ENCODE measurements at regions not wholly inside any gene's neighbourhood (a gene's known extent, or its start where the extent isn't known, plus 50 kb on each side); places are given as distances from the start of the nearest gene placed in this dataset.
A peak's percentile ranks its signal among the peaks of the same experiment; 100 is the strongest.

DNA sequence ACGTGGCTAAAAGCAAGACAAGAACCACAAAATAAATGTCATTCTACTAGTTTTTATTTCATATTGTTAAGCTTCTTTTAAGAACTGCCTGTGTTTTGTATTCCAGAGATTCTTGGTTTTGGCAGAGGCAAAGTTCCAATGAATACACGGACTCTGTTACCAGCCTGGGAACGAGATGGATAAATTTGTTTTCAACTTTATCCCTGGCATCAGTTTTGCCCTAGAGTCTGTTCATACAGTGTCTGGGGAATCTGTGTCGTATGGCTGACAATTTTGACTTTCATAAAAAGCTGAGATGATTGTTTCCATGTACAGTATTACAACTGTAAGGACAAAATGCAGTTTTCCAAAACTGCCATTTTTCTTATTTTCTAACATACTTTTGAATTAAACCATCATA is 327.6 kb downstream of the TBC1D4 start:
- H3K36me3 Mint-ChIP-seq, result no peaks in the 10 kb centered on the region
- Histone ChIP-seq H3K9me3 (ENCODE audit: control insufficient read depth, insufficient read depth, low read length) (no peaks in the 10 kb centered on the region), H3K27ac (ENCODE audit: low read length) (no peak overlapping the region), H3K4me1 (ENCODE audit: control insufficient read depth, insufficient read depth, low read length) (no peaks in the 10 kb centered on the region), H3K36me3 (ENCODE audit: control insufficient read depth, insufficient read depth, low read length) (no peaks in the 10 kb centered on the region), H3K27me3 (ENCODE audit: control insufficient read depth, insufficient read depth, low read length) (peaks cover 2% of the 10 kb centered on the region), H3K4me3 (ENCODE audit: low read length) (no peak overlapping the region)
- ATAC-seq (no peak), DNase-seq (no peak)
- intact Hi-C loops (cut with micrococcal nuclease), result no loop called here
- TF ChIP-seq, protein P1, sequence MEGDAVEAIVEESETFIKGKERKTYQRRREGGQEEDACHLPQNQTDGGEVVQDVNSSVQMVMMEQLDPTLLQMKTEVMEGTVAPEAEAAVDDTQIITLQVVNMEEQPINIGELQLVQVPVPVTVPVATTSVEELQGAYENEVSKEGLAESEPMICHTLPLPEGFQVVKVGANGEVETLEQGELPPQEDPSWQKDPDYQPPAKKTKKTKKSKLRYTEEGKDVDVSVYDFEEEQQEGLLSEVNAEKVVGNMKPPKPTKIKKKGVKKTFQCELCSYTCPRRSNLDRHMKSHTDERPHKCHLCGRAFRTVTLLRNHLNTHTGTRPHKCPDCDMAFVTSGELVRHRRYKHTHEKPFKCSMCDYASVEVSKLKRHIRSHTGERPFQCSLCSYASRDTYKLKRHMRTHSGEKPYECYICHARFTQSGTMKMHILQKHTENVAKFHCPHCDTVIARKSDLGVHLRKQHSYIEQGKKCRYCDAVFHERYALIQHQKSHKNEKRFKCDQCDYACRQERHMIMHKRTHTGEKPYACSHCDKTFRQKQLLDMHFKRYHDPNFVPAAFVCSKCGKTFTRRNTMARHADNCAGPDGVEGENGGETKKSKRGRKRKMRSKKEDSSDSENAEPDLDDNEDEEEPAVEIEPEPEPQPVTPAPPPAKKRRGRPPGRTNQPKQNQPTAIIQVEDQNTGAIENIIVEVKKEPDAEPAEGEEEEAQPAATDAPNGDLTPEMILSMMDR (IDR thresholded peaks at IDR 0.05), result no peak
- H3K27ac Mint-ChIP-seq, result no peak overlapping the region
- peaks cover 0 to 15% of the 10 kb centered on the region in 2 donors for H3K9me3 Mint-ChIP-seq
- no peak overlapping the region for H3K4me3 Mint-ChIP-seq
- H3K4me1 Mint-ChIP-seq, result no peaks in the 10 kb centered on the region
- H3K27me3 Mint-ChIP-seq (ENCODE audit: low read depth in 2 of 2), result no peaks in the 10 kb centered on the region
- 79% methylated on average over 4 of the region's 4 CpGs for WGBS (ENCODE audit: insufficient coverage)

- TF ChIP-seq, protein P1 (IDR thresholded peaks at IDR 0.05), result no peak
- ATAC-seq, result no peak
- intact Hi-C loops (cut with micrococcal nuclease), result no loop called here
These were observed 328.1 kb downstream of the TBC1D4 start for GRCh38 chr13:75153834-75154233.

DNA sequence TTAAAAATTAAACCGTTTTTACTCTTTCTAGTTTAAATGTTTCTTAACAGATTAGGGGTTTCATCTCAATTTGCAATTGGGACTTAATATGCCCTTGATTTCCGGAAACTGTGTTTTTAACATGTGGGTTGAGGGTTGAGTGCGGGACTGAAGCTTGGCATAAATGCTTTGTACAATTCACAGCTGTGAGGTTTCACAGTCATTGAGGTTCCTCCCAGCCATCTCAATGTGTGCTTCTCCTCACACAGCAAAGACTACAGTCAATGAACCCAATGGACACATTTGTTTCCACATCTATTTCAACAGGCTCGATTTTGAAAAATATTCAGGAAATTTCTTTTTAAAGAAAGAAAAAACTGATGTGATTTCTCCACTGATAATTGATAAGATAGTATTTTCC is 328.6 kb downstream of the TBC1D4 start:
- DNase-seq (no peak), ATAC-seq (peak in 1 of 3 donors; percentile 53)
- Histone ChIP-seq H3K4me1 (ENCODE audit: control insufficient read depth, insufficient read depth, low read length) (no peaks in the 10 kb centered on the region), H3K27ac (ENCODE audit: low read length) (no peak overlapping the region), H3K36me3 (ENCODE audit: control insufficient read depth, insufficient read depth, low read length) (no peaks in the 10 kb centered on the region), H3K4me3 (ENCODE audit: low read length) (no peak overlapping the region), H3K27me3 (ENCODE audit: control insufficient read depth, insufficient read depth, low read length) (peaks cover 2% of the 10 kb centered on the region), H3K9me3 (ENCODE audit: control insufficient read depth, insufficient read depth, low read length) (no peaks in the 10 kb centered on the region)
- TF ChIP-seq, protein P1 (IDR thresholded peaks at IDR 0.05), result no peak
- Mint-ChIP-seq H3K36me3 (no peaks in the 10 kb centered on the region), H3K27me3 (ENCODE audit: low read depth in 2 of 2) (no peaks in the 10 kb centered on the region), H3K4me1 (no peaks in the 10 kb centered on the region), H3K9me3 (peaks cover 0 to 19% of the 10 kb centered on the region in 2 donors), H3K4me3 (peak overlapping the region; percentile 21), H3K27ac (no peak overlapping the region)
- intact Hi-C loops (cut with micrococcal nuclease), result no loop called here
- WGBS (ENCODE audit: insufficient coverage), result 44% methylated on average over 2 of the region's 4 CpGs

More at GRCh38 chr13:75153834-75154233, 328.1 kb downstream of the TBC1D4 start:
- H3K9me3 ChIP-seq (ENCODE audit: control insufficient read depth, insufficient read depth, low read length), result no peaks in the 10 kb centered on the region
- H3K27me3 ChIP-seq (ENCODE audit: control insufficient read depth, insufficient read depth, low read length), result peaks cover 2% of the 10 kb centered on the region
- Mint-ChIP-seq H3K9me3 (peaks cover 0 to 19% of the 10 kb centered on the region in 2 donors), H3K36me3 (no peaks in the 10 kb centered on the region), H3K4me3 (peak overlapping the region; percentile 21), H3K27me3 (ENCODE audit: low read depth in 2 of 2) (no peaks in the 10 kb centered on the region), H3K4me1 (no peaks in the 10 kb centered on the region), H3K27ac (no peak overlapping the region)
- no peak overlapping the region for H3K27ac ChIP-seq (ENCODE audit: low read length)
- no peaks in the 10 kb centered on the region for H3K4me1 ChIP-seq (ENCODE audit: control insufficient read depth, insufficient read depth, low read length)
- no peaks in the 10 kb centered on the region for H3K36me3 ChIP-seq (ENCODE audit: control insufficient read depth, insufficient read depth, low read length)
- DNase-seq, result no peak
- no peak overlapping the region for H3K4me3 ChIP-seq (ENCODE audit: low read length)

- TF ChIP-seq, protein P1 (IDR thresholded peaks at IDR 0.05), result no peak
- Mint-ChIP-seq H3K27me3 (ENCODE audit: low read depth in 2 of 2) (no peaks in the 10 kb centered on the region), H3K4me1 (no peaks in the 10 kb centered on the region), H3K36me3 (no peaks in the 10 kb centered on the region), H3K4me3 (no peak overlapping the region), H3K27ac (no peak overlapping the region), H3K9me3 (peaks cover 0 to 12% of the 10 kb centered on the region in 2 donors)
- Histone ChIP-seq H3K9me3 (ENCODE audit: control insufficient read depth, insufficient read depth, low read length) (no peaks in the 10 kb centered on the region), H3K36me3 (ENCODE audit: control insufficient read depth, insufficient read depth, low read length) (no peaks in the 10 kb centered on the region), H3K27me3 (ENCODE audit: control insufficient read depth, insufficient read depth, low read length) (no peaks in the 10 kb centered on the region), H3K4me1 (ENCODE audit: control insufficient read depth, insufficient read depth, low read length) (no peaks in the 10 kb centered on the region), H3K4me3 (ENCODE audit: low read length) (no peak overlapping the region), H3K27ac (ENCODE audit: low read length) (no peak overlapping the region)
- WGBS (ENCODE audit: insufficient coverage), result 71% methylated on average over 3 of the region's 3 CpGs
- DNase-seq (no peak), ATAC-seq (no peak)
- intact Hi-C loops (cut with micrococcal nuclease), result no loop called here
These were observed 330.8 kb downstream of the TBC1D4 start for GRCh38 chr13:75151081-75151643.
